ENCODE measurements at regions not wholly inside any gene's neighbourhood (a gene's known extent, or its start where the extent isn't known, plus 50 kb on each side); places are given as distances from the start of the nearest gene placed in this dataset.

- no peak for DNase-seq (ENCODE audit: low spot score)
Measured at GRCh38 chr4:136754810-136755530, 777.3 kb downstream of the PCDH18 start.

DNA sequence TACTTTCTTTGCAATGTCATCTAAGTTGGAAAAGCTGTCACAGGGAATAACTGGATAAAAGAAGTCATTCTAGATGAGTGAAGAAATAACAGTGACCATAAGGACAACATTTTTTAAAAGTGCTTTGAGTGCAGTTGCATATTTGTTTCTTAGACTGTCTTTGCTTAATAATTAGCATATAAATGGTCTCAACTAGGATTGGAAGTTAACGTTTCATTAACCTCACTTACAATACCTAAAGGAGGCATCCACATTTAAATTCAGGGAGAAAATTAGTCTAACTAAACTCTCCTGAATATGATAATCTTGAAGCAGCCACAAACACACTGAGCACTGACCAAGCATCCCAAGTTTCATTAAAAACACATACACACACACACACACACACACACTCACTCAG is 780.7 kb downstream of the PCDH18 start:
- no peak for DNase-seq (ENCODE audit: low spot score)

- DNase-seq (ENCODE audit: low spot score) = no peak
Measured at GRCh38 chr4:136750897-136751296, 781.4 kb downstream of the PCDH18 start.

DNA sequence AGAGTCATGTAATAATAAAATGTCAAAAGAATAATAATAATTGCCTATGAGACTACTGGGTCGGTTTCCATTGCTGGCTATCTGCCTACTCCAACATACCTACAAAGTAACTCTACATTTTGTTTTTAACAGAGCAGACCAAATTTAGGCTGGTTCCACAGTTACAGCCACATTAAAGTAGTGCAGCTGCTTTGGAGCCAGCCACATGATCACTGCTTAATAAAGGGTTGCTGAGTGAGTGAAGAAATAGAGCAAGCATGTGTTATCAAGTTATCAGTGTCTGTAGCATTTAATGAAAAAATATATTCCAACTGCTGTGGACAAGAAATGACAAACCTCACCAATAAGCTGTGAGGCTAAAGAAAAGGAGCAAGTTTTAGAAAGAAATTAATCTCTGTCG is 782.3 kb downstream of the PCDH18 start:
- DNase-seq (ENCODE audit: low spot score) = no peak

DNA sequence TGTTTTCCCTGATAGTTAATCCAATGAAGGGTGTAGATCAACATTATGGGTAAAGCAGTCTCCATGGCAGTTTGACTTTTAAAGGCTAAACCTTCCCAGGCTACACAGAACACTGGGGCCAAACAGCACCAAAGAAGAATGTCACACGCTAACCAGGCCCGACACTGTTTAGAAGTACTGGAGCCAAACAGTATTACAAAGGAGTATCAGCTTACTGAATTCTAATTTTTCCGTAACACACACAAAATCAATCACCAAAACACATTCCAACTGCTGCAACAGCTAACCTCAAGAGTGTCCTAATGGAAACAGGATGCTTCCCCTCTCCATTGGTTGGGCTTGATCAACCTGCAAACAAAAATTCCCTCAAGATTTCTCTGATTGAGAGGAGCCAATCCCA is 783.5 kb downstream of the PCDH18 start:
- no peak for DNase-seq (ENCODE audit: low spot score)

DNA sequence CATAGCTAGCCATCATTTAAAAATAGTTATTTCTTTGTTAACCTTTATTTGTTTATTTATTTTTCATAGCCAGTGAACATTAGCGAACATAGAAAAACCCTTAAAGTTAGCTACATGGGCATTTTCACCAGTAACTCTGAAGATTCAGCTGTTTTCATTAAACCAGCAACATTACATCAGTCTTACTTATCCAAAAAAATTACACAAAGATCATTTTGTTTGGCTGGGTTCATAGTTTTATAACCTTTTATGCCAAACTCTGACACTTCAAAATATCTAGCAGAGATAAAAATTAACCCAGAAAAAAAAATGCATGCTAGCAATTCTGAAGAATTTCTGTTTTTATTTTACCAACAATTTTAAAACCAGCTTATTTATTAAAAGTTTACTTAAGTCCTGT is 784.1 kb downstream of the PCDH18 start:
- no peak for DNase-seq (ENCODE audit: low spot score)

DNA sequence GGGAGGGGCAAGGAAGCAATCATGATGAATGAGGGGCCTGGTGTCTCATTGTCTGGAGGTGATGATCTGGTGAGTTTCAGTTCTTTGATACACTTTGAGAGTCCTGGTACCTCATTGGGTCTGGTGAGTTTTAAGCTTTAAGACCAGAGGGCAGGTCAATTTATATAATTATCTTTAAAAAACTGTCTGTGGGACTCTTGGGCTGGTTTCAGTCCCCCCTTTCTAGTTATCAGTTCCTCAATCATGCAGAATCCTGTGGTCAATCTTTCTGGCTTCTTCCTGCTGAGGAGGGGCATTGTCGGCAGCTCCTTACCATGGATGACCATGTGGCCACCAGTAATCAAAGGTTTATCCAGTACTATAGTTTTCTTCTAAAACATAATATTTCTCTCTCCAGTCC is 789.1 kb downstream of the PCDH18 start:
- DNase-seq (ENCODE audit: low spot score) = no peak

DNA sequence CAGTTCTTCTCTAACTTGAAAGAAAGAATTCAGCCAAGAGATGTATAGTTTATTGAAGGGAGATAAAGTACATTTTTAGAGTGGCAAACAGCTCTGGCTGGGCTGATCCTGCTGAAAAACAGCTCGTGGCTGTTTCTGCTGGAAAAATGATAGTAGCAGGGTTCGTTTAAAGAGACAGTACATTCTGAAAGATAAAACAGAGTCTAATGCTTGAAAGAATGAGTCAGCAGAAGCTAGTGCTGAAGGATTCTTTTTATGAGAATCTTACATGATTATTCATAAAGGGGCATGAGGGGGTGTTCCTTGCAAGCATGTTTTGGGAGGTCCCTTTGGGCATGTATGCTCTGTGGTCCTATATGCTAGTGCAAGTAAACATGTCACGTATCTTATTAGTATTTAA is 790.0 kb downstream of the PCDH18 start:
- DNase-seq (ENCODE audit: low spot score) = peak; percentile 6

GRCh38 chr4:136741468-136741867 is 790.8 kb downstream of the PCDH18 start:
- peak; percentile 8 for DNase-seq (ENCODE audit: low spot score)

DNA sequence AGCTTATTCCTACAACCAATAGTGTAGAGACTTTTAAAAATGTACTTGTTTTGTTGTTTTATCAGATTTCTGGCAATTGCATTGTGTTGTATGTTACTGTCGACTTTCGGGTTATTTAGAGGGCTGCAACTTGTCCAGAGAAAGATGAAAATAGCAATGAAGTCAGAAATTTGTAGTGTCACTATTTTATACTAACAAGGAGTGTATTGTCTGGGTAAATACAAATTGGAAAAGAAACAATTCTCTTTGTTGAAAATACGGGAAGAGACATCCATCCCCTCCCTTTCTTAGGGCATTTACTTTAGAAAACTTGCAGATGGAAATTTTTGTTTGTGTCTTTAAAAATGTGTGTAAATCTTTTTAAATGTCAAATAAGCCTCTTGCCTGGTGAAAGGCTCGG is 792.0 kb downstream of the PCDH18 start:
- no peak for DNase-seq (ENCODE audit: low spot score)

DNA sequence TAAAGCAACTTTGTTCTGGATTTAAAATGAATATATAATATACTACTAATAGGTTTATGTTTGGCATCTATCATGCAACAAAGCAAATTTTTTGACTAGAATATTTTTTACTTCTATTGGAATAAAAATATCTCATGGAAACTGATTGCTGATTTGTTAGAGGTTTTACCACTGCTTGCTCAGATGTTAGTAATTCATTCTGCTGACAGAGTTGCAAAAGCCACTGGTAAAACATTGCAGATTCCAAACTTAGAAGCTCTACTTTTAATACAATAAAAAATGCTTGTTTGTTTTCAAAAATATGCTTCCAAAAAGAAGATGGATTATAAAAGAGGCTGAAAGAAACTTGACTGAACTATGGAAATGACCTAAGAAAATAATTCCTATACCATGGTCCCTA is 795.2 kb downstream of the PCDH18 start:
- DNase-seq (ENCODE audit: low spot score) = no peak

- no peak for DNase-seq (ENCODE audit: low spot score)
Measured at GRCh38 chr4:136731025-136731424, 801.3 kb downstream of the PCDH18 start.

DNA sequence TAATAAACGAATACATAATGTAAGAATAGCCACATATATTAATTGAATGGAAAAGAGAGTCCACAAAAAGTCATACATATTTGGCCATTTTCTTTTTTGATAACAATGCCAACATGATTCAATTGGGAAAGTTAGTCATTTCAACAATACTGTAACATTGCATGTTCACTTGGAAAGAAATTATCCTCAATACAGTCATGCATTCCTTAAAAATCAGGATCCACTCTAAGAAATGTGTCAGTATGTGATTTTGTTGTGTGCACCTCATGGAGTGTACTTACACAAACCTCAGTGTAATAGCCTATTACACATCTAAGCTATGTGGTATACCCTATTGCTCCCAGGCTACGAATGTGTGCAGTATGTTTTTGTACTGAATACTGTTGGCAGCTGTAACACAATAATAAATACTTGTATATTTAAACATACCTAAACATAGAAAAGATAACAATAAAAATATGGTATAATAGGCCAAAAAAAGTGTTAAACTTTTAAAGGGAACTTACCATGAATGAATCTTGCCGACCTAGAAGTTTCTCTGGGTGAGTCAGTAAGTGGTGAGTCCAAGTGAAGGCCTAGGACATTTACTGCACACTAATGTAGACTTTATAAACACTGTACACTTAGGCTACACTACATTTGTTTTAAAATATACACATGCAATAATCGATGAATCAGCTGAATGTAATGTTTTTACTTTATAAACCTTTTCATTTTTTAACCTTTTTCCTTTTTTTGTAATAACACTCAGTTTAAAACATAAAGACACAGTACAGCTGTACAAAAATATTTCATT is 806.8 kb downstream of the PCDH18 start:
- DNase-seq (ENCODE audit: low spot score) = no peak

DNA sequence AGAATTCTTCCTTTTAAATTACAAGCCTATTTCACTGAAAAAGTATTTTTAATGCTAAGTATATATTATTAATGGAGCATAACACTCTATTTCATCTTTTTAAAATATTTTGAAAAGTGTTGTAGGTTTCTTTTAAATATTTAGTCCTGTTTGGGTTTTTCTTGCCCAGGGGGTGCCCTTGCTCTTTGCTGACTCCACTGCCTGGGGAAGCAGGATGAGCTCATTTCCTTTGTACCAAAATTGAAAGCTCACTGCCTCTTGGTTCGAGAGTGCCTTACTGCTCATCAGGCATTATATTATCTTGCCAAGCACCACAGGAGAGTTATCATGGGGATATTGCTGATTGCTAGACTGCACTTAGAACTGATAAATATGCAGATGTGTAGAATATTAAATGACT is 819.2 kb downstream of the PCDH18 start:
- DNase-seq (ENCODE audit: low spot score) = no peak

GRCh38 chr4:136709897-136710296 is 822.4 kb downstream of the PCDH18 start:
- DNase-seq (ENCODE audit: low spot score) = no peak

- no peak for DNase-seq (ENCODE audit: low spot score)
Measured at GRCh38 chr4:136706942-136707341, 825.4 kb downstream of the PCDH18 start.

DNA sequence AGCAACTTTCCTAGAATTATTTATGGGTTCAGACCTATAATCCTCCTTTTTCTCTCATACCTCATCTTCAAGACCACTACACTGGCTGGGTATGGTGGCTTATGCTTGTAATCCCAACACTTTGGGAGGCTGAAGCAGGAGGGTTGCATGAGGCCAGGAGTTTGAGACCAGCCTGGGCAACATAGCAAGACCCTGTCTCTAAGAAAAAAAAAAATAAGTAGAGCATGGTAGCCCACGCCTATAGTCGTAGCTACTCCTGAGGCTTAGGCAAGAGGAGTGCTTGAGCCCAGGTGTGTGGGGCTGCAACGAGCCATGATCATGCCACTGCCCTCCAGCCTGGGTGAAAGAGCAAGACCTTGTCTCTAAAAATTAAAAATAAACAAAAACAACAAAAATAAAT is 832.4 kb downstream of the PCDH18 start:
- no peak for DNase-seq (ENCODE audit: low spot score)

- DNase-seq (ENCODE audit: low spot score) = no peak
Measured at GRCh38 chr4:136691607-136692006, 840.7 kb downstream of the PCDH18 start.

DNA sequence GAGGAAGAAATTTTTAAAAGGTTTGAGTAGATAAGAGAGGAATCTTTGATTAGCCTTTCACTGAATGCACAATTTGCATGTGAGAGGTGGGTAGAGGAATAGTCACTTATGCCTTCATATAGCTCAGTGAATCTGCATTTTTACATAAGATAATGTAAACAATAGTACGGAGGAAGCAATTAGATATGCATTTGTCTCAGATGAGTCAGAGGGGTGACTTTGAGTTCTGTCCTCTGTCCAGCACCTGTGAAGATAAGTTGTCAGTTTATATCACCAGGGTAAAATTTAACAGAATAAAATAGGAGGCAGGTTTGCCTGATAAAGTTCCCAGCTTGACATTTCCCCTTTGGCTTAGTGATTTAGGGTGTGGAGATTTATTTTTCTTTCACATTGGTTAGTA is 841.9 kb downstream of the PCDH18 start:
- no peak for DNase-seq (ENCODE audit: low spot score)

- DNase-seq (ENCODE audit: low spot score) = no peak
Measured at GRCh38 chr4:136687596-136687995, 844.7 kb downstream of the PCDH18 start.

- no peak for DNase-seq (ENCODE audit: low spot score)
Measured at GRCh38 chr4:136687118-136687517, 845.2 kb downstream of the PCDH18 start.

DNA sequence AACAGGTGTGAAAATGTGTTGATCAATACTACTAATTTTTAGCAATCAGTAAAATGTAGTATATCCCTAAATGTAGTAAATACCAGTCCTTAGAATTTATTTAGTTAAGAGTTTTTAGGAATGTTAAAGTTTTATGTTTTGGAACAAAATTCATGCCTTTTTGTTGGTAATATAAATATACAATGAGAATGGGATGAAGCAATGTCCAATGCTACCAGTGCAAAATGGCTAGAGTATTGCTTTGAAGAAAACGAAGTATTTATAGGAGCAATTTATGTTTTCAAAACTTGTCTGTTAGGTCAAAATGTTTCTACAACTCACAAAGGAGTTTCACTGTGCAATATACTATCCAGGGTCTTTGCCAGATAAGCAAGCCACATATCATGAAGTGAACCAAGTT is 851.5 kb downstream of the PCDH18 start:
- DNase-seq (ENCODE audit: low spot score) = no peak

GRCh38 chr4:136680271-136680670 is 852.0 kb downstream of the PCDH18 start:
- DNase-seq (ENCODE audit: low spot score) = peak; percentile 35

DNA sequence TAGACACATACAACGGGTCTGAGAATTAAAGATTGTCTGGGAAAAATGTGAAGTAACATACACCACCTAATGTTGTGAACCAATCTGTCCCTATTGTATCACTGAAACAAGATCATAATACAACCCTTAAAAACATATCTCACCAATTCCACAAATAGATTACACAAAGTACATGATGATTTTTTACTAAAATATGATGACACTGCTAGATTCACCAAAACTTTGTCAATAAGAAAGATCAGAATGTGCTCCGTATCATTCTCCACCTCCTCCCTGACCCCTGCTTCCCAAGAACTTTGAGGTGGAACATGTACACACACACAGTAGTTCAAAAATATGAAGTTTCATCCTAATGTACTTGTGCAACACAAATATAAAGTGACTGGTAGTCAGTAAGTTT is 862.0 kb downstream of the PCDH18 start:
- DNase-seq (ENCODE audit: low spot score) = no peak

All from COLO829 (cell line).